ENCODE measurements at regions not wholly inside any gene's neighbourhood (a gene's known extent, or its start where the extent isn't known, plus 50 kb on each side); places are given as distances from the start of the nearest gene placed in this dataset.

DNA sequence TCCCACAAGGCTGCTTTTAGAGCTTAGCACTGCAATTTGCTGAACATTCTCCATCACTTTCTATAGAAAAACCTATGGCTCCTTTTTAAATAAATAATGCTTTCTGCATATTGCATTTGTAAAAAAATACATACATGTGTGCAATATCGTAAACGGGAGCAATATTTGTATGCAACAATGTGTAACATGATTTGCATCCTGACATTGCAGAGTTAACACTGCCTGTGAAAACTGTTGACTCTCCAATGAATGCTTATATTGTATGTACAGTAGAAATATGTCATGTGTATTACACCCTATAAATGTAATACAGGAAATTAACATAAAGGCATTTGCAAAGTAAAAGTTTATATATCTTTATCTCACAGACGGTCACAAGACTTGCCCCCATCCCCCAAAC lies 135.0 kb upstream of the PIEZO2 start (continued):
- TF ChIP-seq CREB1 (CRISPR knock-in tag; IDR thresholded peaks at IDR 0.05; ENCODE audit: low read depth) (no peak), JUNB (IDR thresholded peaks at IDR 0.05; ENCODE audit: unreplicated experiment) (no peak)

DNA sequence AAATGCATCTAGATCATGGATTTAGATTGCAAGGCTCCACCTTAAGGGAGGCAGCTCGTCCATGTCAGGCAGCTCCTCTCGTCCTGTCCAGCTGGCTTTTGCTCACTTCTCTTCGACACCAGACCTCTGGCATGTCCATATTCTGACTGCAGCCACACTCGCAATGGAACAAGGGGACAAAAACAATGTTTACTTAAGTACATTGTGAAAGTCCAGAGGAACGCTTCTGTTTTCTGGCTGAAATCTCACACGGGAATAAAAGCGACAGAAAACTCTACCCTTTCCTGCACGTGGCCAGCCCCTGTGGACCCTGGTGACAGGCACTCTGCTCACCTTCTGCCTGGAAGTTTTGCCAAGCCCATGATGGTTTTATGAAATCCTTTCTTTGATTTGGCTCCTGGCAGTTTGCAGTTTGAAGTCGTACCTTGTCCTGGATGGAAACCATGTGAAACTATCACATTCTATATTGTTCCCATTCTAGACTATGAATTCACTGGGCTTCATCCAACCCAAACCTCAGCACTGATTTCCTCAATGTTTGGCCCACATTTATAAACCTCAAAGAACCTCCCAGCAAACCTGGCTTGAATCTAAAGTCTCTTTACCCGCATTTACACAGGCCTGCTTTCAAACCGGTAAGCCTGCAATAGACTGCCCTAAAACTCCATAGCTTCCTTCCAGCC lies 134.3 kb upstream of the PIEZO2 start:
- Histone ChIP-seq H2AFZ (no peak overlapping the region), H3K4me1 (ENCODE audit: insufficient read depth) (no peaks in the 10 kb centered on the region), H3K79me2 (replicated peaks; ENCODE audit: insufficient read depth) (no peaks in the 10 kb centered on the region), H3K4me3 (no peak overlapping the region), H3K9me2 (ENCODE audit: insufficient read depth) (0 out of 2 replicates have a peak, but pooled peaks cover 3% of the 10 kb centered on the region), H3F3A (replicated peaks; ENCODE audit: low read depth) (no peaks in the 10 kb centered on the region), H3K4me2 (no peak overlapping the region), H3K27ac (ENCODE audit: low read depth) (no peak overlapping the region), H3K27me3 (ENCODE audit: insufficient read depth) (no peaks in the 10 kb centered on the region), H4K20me1 (replicated peaks; ENCODE audit: insufficient read depth) (no peaks in the 10 kb centered on the region), H3K36me3 (ENCODE audit: insufficient read depth) (no peaks in the 10 kb centered on the region)
- no peak for DNase-seq (ENCODE audit: low spot score)
- no peaks in the 10 kb centered on the region for H3K36me3 Mint-ChIP-seq (ENCODE audit: low read depth)
- no peaks in the 10 kb centered on the region for H3K4me1 Mint-ChIP-seq
- H3K9me3 Mint-ChIP-seq, result 0 out of 3 replicates have a peak, but pooled peaks cover 3% of the 10 kb centered on the region
- TF ChIP-seq NANOG (IDR thresholded peaks at IDR 0.05; ENCODE audit: borderline replicate concordance) (no peak), JUNB (IDR thresholded peaks at IDR 0.05; ENCODE audit: unreplicated experiment) (no peak), EZH2phosphoT487 (IDR thresholded peaks at IDR 0.05; ENCODE audit: unreplicated experiment) (no peak), ZNF331 (CRISPR knock-in tag; IDR thresholded peaks at IDR 0.05; ENCODE audit: low read depth) (no peak), ZNF114 (CRISPR knock-in tag; IDR thresholded peaks at IDR 0.05) (no peak), CREB1 (CRISPR knock-in tag; IDR thresholded peaks at IDR 0.05; ENCODE audit: low read depth) (no peak), ETS1 (IDR thresholded peaks at IDR 0.05) (no peak), EZH2 (IDR thresholded peaks at IDR 0.05; ENCODE audit: low read depth, unreplicated experiment) (no peak), POLR2AphosphoS5 (IDR thresholded peaks at IDR 0.05; ENCODE audit: low read depth) (no peak), REST (IDR thresholded peaks at IDR 0.05; ENCODE audit: unreplicated experiment) (no peak), CTCF (conservative IDR thresholded peaks at IDR 0.05; ENCODE audit: low read depth in 2 of 2) (no peak), STAT1 (IDR thresholded peaks at IDR 0.05; ENCODE audit: unreplicated experiment) (no peak)
- TF ChIP-seq, protein P1, sequence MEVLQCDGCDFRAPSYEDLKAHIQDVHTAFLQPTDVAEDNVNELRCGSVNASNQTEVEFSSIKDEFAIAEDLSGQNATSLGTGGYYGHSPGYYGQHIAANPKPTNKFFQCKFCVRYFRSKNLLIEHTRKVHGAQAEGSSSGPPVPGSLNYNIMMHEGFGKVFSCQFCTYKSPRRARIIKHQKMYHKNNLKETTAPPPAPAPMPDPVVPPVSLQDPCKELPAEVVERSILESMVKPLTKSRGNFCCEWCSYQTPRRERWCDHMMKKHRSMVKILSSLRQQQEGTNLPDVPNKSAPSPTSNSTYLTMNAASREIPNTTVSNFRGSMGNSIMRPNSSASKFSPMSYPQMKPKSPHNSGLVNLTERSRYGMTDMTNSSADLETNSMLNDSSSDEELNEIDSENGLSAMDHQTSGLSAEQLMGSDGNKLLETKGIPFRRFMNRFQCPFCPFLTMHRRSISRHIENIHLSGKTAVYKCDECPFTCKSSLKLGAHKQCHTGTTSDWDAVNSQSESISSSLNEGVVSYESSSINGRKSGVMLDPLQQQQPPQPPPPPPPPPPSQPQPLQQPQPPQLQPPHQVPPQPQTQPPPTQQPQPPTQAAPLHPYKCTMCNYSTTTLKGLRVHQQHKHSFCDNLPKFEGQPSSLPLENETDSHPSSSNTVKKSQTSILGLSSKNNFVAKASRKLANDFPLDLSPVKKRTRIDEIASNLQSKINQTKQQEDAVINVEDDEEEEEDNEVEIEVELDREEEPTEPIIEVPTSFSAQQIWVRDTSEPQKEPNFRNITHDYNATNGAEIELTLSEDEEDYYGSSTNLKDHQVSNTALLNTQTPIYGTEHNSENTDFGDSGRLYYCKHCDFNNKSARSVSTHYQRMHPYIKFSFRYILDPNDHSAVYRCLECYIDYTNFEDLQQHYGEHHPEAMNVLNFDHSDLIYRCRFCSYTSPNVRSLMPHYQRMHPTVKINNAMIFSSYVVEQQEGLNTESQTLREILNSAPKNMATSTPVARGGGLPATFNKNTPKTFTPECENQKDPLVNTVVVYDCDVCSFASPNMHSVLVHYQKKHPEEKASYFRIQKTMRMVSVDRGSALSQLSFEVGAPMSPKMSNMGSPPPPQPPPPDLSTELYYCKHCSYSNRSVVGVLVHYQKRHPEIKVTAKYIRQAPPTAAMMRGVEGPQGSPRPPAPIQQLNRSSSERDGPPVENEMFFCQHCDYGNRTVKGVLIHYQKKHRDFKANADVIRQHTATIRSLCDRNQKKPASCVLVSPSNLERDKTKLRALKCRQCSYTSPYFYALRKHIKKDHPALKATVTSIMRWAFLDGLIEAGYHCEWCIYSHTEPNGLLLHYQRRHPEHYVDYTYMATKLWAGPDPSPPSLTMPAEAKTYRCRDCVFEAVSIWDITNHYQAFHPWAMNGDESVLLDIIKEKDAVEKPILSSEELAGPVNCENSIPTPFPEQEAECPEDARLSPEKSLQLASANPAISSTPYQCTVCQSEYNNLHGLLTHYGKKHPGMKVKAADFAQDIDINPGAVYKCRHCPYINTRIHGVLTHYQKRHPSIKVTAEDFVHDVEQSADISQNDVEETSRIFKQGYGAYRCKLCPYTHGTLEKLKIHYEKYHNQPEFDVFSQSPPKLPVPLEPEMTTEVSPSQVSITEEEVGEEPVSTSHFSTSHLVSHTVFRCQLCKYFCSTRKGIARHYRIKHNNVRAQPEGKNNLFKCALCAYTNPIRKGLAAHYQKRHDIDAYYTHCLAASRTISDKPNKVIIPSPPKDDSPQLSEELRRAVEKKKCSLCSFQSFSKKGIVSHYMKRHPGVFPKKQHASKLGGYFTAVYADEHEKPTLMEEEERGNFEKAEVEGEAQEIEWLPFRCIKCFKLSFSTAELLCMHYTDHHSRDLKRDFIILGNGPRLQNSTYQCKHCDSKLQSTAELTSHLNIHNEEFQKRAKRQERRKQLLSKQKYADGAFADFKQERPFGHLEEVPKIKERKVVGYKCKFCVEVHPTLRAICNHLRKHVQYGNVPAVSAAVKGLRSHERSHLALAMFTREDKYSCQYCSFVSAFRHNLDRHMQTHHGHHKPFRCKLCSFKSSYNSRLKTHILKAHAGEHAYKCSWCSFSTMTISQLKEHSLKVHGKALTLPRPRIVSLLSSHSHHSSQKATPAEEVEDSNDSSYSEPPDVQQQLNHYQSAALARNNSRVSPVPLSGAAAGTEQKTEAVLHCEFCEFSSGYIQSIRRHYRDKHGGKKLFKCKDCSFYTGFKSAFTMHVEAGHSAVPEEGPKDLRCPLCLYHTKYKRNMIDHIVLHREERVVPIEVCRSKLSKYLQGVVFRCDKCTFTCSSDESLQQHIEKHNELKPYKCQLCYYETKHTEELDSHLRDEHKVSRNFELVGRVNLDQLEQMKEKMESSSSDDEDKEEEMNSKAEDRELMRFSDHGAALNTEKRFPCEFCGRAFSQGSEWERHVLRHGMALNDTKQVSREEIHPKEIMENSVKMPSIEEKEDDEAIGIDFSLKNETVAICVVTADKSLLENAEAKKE (CRISPR knock-in tag; IDR thresholded peaks at IDR 0.05), result no peak
- H3K27me3 Mint-ChIP-seq (ENCODE audit: insufficient read depth, low read depth, poor library complexity), result no peaks in the 10 kb centered on the region
- H3K4me3 Mint-ChIP-seq, result no peak overlapping the region
- ATAC-seq, result no peak
- no peak overlapping the region for H3K27ac Mint-ChIP-seq
